Activated CD4-positive, alpha-beta T cell treated with anti-CD3 and anti-CD28 coated beads, Interleukin-10, Interleukin-2, amounts not matched to agents 100 ng/mL and 50 ng/mL, durations not matched to agents 16 hours and 8 hours (primary cell): ENCODE measurements at regions not wholly inside any gene's neighbourhood (a gene's known extent, or its start where the extent isn't known, plus 50 kb on each side); places are given as distances from the start of the nearest gene placed in this dataset.

Experiments
- DNase-seq: peaks from one replicate; pipeline ENCODE4 v3.0.0-alpha.2; 2020

GRCh38 chrX:42505016-42505415 is 272.9 kb downstream of the PPP1R2C start:
- DNase-seq = no peak

- no peak for DNase-seq
Observed at GRCh38 chrX:42499620-42500019, 278.3 kb downstream of the PPP1R2C start.

- DNase-seq = no peak
Observed at GRCh38 chrX:42497356-42497755, 280.6 kb downstream of the PPP1R2C start.

GRCh38 chrX:42496239-42496638 is 281.7 kb downstream of the PPP1R2C start:
- no peak for DNase-seq

GRCh38 chrX:42495139-42495538 is 282.8 kb downstream of the PPP1R2C start:
- DNase-seq = no peak

- DNase-seq = no peak
Observed at GRCh38 chrX:42491137-42491907, 286.6 kb downstream of the PPP1R2C start.

GRCh38 chrX:42490111-42490510 is 287.9 kb downstream of the PPP1R2C start:
- DNase-seq = no peak

GRCh38 chrX:42485601-42486000 is 292.4 kb downstream of the PPP1R2C start:
- no peak for DNase-seq

GRCh38 chrX:42484233-42484632 is 293.7 kb downstream of the PPP1R2C start:
- no peak for DNase-seq

- DNase-seq = no peak
Observed at GRCh38 chrX:42477396-42477795, 300.6 kb downstream of the PPP1R2C start.

GRCh38 chrX:42472727-42473126 is 305.2 kb downstream of the PPP1R2C start:
- no peak for DNase-seq

GRCh38 chrX:42466332-42467046 is 311.5 kb downstream of the PPP1R2C start:
- DNase-seq = no peak

- DNase-seq = no peak
Observed at GRCh38 chrX:42465821-42466220, 312.1 kb downstream of the PPP1R2C start.

GRCh38 chrX:42463706-42464490 is 314.1 kb downstream of the PPP1R2C start:
- DNase-seq = no peak

GRCh38 chrX:42462917-42463316 is 315.0 kb downstream of the PPP1R2C start:
- no peak for DNase-seq

GRCh38 chrX:42460706-42461105 is 317.3 kb downstream of the PPP1R2C start:
- DNase-seq = no peak

GRCh38 chrX:42459735-42460134 is 318.2 kb downstream of the PPP1R2C start:
- DNase-seq = no peak

GRCh38 chrX:42456176-42456700 is 321.7 kb downstream of the PPP1R2C start:
- DNase-seq = no peak

- DNase-seq = no peak
Observed at GRCh38 chrX:42450228-42450627, 327.7 kb downstream of the PPP1R2C start.

GRCh38 chrX:42443267-42443666 is 334.7 kb downstream of the PPP1R2C start:
- no peak for DNase-seq

- no peak for DNase-seq
Observed at GRCh38 chrX:42442745-42443144, 335.2 kb downstream of the PPP1R2C start.

GRCh38 chrX:42437211-42437610 is 340.8 kb downstream of the PPP1R2C start:
- DNase-seq = no peak

- no peak for DNase-seq
Observed at GRCh38 chrX:42434458-42435166, 343.4 kb downstream of the PPP1R2C start.
